GM12891 (cell line): ENCODE measurements at regions not wholly inside any gene's neighbourhood (a gene's known extent, or its start where the extent isn't known, plus 50 kb on each side); places are given as distances from the start of the nearest gene placed in this dataset.

Experiments
- DNase-seq: peaks from one replicate; pipeline ENCODE4 v3.0.0; 2011; ENCODE audit warnings: low spot score; ENCODE audit not compliant: insufficient read length
- FAIRE-seq: peaks from 2 replicates; lab custom pipeline; 2011; peaks lifted over from hg19 to GRCh38; lab: Jason Lieb, UNC
- PAX5 ChIP-seq: IDR thresholded peaks from 2 replicates; pipeline ENCODE4 v1.6.1; 2011; ENCODE audit warnings: low read length, moderate library complexity, mild to moderate bottlenecking; ENCODE audit not compliant: insufficient read depth, severe bottlenecking
- POLR2A ChIP-seq: IDR thresholded peaks from 2 replicates; pipeline ENCODE4 v1.6.1; 2011; ENCODE audit warnings: low read depth, low read length, control low read depth
- POLR2AphosphoS5 ChIP-seq: IDR thresholded peaks from 2 replicates; pipeline ENCODE4 v1.6.1; 2011; ENCODE audit warnings: low read depth, low read length, control low read depth
- POU2F2 ChIP-seq: IDR thresholded peaks from 2 replicates; pipeline ENCODE4 v1.6.1; 2011; ENCODE audit warnings: low read depth, mild to moderate bottlenecking, control low read depth, low read length, moderate library complexity
- SPI1 ChIP-seq: IDR thresholded peaks from 2 replicates; pipeline ENCODE4 v1.6.1; 2011; ENCODE audit warnings: low read depth, low read length, control low read depth
- TAF1 ChIP-seq: IDR thresholded peaks from 2 replicates; pipeline ENCODE4 v1.6.1; 2011; ENCODE audit warnings: low read depth, low read length, control low read depth

DNA sequence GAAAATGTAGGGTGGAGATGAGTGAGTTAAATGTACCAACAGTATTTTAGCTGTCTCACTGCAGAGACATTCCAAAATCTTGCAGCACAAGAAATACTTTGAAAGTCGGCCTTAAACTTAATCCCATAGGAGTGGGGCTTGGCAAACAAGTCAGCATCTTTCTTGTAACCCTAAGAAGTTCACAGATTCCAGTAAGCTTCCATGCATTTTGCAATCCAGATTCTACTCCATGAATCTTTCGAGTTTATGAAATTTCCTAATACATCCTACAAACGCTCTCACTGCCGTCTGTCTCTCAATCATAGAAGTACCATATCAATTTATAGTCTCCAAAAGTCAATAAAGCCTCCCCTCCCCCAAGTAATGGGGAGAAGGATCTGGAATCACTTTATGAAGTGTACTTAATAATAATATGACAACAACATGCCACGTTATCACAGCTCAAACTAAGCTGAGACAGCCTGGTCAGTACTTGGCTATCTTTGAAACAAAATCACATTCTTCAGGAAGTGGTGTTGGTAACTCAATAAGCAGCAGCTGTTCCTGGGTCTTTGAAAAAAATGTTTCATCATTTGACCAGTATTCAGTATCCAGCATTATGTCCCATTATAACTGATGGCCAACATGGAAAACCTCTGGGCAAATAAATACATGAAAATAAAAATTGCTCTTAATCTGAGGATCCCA lies 317.4 kb upstream of the RUNX1 start:
- no peak for FAIRE-seq
- no peak for DNase-seq
- TF ChIP-seq POLR2AphosphoS5 (no peak), SPI1 (no peak), TAF1 (no peak), POU2F2 (no peak), POLR2A (no peak), PAX5 (no peak)

DNA sequence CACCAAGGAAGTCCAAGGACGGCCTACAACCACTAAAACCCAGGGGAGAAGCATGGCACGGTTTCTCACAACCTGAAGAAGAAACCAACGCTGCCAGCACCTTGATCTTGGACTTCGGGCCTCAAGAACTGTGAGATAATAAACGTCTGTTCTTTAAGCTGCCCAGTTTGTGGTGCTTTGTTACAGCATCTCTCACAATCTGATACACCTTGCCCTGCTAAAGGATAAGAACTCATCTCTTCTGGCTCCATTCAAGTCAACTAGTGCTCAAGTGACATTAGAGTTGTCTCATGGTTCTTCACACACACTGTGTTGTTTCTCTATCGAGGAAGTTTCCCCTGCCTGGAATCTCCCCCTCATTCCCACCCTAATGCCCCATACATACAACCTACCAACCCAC lies 314.4 kb upstream of the RUNX1 start:
- FAIRE-seq (no peak), DNase-seq (no peak)
- TF ChIP-seq TAF1 (no peak), SPI1 (no peak), POU2F2 (no peak)

DNA sequence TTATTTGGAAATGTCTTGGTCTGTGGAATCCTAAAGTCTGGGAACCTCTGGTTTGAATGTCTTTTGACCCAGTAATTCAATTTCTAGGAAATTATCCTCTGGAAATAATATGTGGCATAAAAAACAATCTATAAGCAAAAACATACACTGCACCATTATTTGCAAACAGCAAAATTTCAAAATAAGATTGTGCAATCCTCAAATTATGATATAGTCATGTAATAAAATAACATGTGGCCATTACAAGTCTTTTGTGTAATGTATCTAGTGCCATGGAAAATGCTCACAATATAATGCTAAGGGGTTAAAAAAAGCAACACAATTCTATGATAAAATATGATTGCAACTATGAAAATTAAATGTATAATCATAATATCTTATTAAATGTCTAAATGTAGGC lies 312.9 kb upstream of the RUNX1 start:
- DNase-seq (no peak), FAIRE-seq (no peak)
- TF ChIP-seq POU2F2 (no peak), SPI1 (no peak), TAF1 (no peak), POLR2AphosphoS5 (no peak), POLR2A (no peak), PAX5 (no peak)

DNA sequence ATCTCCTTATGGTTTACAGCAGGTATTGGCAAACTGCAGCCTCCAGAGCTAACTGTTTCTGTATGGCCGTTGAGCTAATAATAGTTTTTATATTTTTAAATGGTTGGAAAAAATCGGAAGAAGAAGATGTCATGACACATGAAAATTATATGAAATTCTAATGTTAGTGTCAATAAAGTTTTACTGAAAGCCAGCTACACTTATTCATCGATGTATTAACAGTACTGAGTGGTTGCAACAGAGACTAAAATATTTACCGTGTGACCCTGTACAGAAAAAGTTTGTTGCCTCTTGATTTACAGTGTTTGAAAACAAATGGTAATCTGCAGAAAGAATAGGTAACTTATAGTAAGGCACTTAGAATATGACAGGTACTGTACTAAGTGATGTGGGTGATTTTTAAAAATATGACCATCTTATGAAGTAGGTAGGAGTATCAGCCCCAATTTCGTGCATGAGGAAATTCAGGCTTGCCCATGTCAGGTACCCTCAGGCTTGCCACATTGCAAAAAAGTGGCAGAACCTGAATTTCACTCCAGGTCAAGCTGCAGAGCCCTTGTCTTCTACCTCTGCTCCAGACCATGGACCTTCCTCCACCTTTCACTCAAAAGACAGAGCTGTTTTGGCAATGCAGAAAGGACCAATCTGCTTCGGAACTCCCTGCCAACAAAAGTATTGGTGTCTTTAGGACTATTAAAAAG lies 311.9 kb upstream of the RUNX1 start:
- FAIRE-seq, result no peak

DNA sequence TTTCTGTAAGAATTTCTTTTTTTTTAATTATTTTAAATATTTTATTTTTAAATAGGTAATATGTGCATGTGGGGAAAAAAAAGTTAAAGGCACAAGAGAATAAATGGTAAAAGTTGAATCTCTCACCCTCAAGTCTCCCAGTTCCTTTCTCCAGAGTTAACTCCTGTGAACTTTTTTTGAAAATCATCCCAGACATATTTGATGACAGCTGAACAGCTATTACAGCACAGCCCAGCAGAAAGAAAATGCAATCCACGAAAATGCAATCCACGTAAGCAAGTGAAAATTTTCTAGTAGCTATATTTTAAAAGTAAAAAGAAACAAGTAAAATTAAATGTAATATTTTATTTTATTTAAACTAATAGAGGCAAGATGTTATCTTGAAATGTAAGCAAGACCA lies 310.0 kb upstream of the RUNX1 start:
- FAIRE-seq, result no peak
- no peak for TF ChIP-seq POU2F2
- no peak for DNase-seq

More for the DNA sequence above, 311.9 kb upstream of the RUNX1 start:
- TF ChIP-seq SPI1, result no peak
- TF ChIP-seq POU2F2, result no peak
- no peak for TF ChIP-seq TAF1
- no peak for TF ChIP-seq POLR2A
- TF ChIP-seq PAX5, result no peak
- TF ChIP-seq POLR2AphosphoS5, result no peak
- DNase-seq, result no peak

DNA sequence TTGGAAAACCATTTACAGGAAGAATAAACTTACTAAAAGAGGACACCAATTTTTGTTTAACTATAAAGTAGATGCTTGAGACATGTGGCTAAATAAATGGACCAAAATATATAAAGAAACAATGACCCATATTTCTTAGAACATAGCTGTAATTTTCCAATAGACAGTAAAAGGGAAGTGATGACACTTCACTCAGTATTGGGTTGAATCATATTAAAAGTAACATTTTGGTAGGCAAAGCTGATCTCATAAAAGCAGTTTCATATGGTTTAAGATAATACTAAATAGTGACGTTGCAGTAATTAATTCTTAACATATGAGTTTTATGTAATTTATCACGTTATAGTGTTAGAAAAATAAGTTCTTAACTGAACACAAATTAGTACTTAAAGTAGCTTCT lies 308.9 kb upstream of the RUNX1 start:
- no peak for TF ChIP-seq POLR2AphosphoS5
- TF ChIP-seq POU2F2, result no peak
- no peak for TF ChIP-seq TAF1
- TF ChIP-seq PAX5, result no peak
- TF ChIP-seq POLR2A, result no peak
- TF ChIP-seq SPI1, result peak; percentile 78
- no peak for FAIRE-seq

DNA sequence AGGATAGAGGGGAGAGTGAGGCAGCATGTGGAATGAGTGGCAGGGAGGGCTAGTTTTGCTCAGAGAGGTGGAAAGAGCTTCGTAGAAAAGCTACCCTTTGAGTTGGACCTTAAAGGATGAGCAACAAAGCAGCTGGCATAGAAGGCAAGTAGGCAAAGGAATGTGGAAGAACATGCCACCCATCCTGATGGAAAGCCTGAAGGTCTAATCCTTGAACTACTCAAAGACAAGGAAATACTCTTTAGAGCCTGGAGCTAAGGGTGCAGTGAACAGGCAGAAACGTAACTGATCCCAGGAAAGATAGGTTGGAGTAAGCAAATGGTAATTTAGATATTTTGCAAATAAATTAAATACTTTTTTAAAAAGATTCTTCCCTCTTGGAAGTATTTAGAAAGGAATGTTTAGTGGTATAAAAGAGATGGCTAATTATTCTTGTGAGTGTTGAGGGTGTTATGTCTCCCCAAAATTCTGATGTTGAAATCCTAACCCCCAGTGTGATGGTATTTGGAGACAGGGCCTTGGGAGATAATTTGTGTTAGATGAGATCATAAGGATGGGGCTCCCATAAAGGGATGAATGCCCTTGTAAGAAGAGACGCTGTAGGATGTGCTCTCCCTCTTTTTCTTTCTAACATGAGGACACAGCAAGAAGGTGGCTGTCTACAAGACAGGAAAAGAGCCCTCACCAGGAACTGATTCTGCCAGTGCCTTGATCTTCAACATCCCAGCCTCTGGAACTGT lies 308.1 kb upstream of the RUNX1 start:
- TF ChIP-seq POLR2A (no peak), POLR2AphosphoS5 (no peak)
- no peak for FAIRE-seq
- no peak for DNase-seq

More for the DNA sequence above, 308.9 kb upstream of the RUNX1 start:
- DNase-seq, result no peak

DNA sequence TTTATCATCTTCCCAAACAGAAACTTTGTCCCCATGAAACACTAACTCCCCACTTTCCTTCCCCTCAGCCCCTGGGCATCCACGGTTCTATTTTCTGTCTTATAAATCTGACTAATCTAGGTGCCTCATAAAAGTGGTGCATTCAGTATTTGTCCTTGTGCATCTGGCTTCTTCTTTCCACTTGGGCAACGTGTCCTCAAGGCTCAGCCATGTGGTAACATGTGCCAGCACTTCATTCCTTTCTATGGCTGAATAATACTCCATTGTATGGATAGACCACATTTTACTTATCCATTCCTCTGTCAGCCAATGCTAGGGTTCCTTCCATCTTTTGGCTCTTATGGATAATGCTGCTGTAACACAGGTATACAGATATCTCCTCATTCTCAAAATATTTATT lies 305.0 kb upstream of the RUNX1 start:
- FAIRE-seq, result no peak
- TF ChIP-seq POLR2AphosphoS5 (no peak), TAF1 (no peak), SPI1 (no peak), POU2F2 (no peak), POLR2A (no peak)

DNA sequence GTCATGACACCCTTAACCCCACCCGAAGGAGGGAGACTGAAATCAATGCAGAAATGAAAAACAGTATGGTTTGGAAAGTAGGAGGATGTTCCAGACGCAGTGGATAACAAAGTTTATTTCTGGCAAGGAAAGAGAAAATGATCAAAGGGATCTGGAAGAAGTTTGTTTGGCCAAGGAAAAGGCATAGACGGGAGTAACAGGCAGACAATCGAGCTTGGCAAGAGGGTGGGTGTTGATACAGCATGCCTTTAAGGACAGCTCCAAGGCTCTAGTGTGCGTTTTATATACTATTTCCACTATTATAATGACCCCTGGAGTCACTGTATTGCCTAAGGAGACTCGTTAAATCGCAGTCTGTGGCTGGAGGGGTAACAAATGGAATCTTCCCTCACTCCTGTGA lies 303.7 kb upstream of the RUNX1 start:
- DNase-seq (no peak), FAIRE-seq (no peak)
- TF ChIP-seq POLR2A, result no peak
- TF ChIP-seq SPI1, result no peak
- no peak for TF ChIP-seq TAF1
- no peak for TF ChIP-seq PAX5
- TF ChIP-seq POU2F2, result no peak
- TF ChIP-seq POLR2AphosphoS5, result no peak

More for the DNA sequence above, 305.0 kb upstream of the RUNX1 start:
- DNase-seq, result no peak
